HEK293 (cell line): ENCODE measurements at regions not wholly inside any gene's neighbourhood (a gene's known extent, or its start where the extent isn't known, plus 50 kb on each side); places are given as distances from the start of the nearest gene placed in this dataset.
A peak's percentile ranks its signal among the peaks of the same experiment; 100 is the strongest.

ENCODE experiments used
- CTCF ChIA-PET: fragments of 350-600 bp; formaldehyde crosslinking; extraction: SDS; loops from one replicate; lab custom pipeline; 2021; ENCODE audit warnings: antibody characterized with exemption; lab: Yijun Ruan, JAX
- POLR2A ChIA-PET: fragments of 300-600 bp; formaldehyde crosslinking; extraction: SDS; loops from one replicate; lab custom pipeline; 2020; ENCODE audit warnings: antibody characterized with exemption, inconsistent platforms; lab: Yijun Ruan, JAX
- H3K27ac ChIP-seq: fragments of 200-500 bp; sonication (Bioruptor generic); 2 replicates; pipeline ENCODE4 v1.5.1; 2014; ENCODE audit warnings: low read depth, low read length, control low read depth, inconsistent platforms; ENCODE audit errors: extremely low read depth
- H3K36me3 ChIP-seq, 2 experiments: fragments of 200-500 bp in 1 of 2; sonication (Bioruptor generic) in 1 of 2; 1 replicate in 1 of 2; 2 replicates in 1 of 2; pipeline ENCODE4 v1.5.1; 2014 to 2017; ENCODE audit warnings: inconsistent platforms in 2 of 2, low read length in 2 of 2; ENCODE audit not compliant: control insufficient read depth in 2 of 2, insufficient read depth in 1 of 2
- H3K4me1 ChIP-seq: fragments of 200-500 bp; sonication (Bioruptor generic); 2 replicates; pipeline ENCODE4 v1.5.1; 2014; ENCODE audit warnings: mild to moderate bottlenecking, low read length, inconsistent platforms; ENCODE audit not compliant: control insufficient read depth, insufficient read depth
- H3K4me3 ChIP-seq: 2 replicates; pipeline ENCODE4 v1.5.1; 2011; ENCODE audit warnings: low read depth, mild to moderate bottlenecking, control low read depth, low read length, moderate library complexity
- H3K9me3 ChIP-seq: fragments of 200-500 bp; sonication (Bioruptor generic); 2 replicates; pipeline ENCODE4 v1.5.1; 2014; ENCODE audit warnings: low read depth, low read length, inconsistent platforms; ENCODE audit not compliant: control insufficient read depth, insufficient read depth
- BCL11B ChIP-seq: fragments of 450-650 bp; formaldehyde crosslinking; IDR thresholded peaks from 2 replicates; pipeline ENCODE4 v1.5.1; 2016; ENCODE audit warnings: low read depth, missing biosample characterization, missing genetic modification characterization
- GLIS1 ChIP-seq: fragments of 450-650 bp; formaldehyde crosslinking; IDR thresholded peaks from 2 replicates; pipeline ENCODE4 v1.5.1; 2016; ENCODE audit warnings: missing biosample characterization, missing genetic modification characterization
- KLF1 ChIP-seq: fragments of 450-650 bp; formaldehyde crosslinking; IDR thresholded peaks from 2 replicates; pipeline ENCODE4 v1.5.1; 2016; ENCODE audit warnings: missing biosample characterization, missing genetic modification characterization
- KLF10 ChIP-seq: fragments of 450-650 bp; IDR thresholded peaks from 2 replicates; pipeline ENCODE4 v1.5.1; 2018; ENCODE audit warnings: missing biosample characterization, mild to moderate bottlenecking, missing genetic modification characterization
- PRDM1 ChIP-seq: fragments of 450-650 bp; formaldehyde crosslinking; IDR thresholded peaks from 2 replicates; pipeline ENCODE4; 2016; ENCODE audit warnings: missing biosample characterization, missing genetic modification characterization
- SETDB1 ChIP-seq: IDR thresholded peaks from one replicate; pipeline ENCODE4 v1.6.1; 2017; ENCODE audit warnings: mild to moderate bottlenecking, low read length, moderate library complexity, mixed read lengths; ENCODE audit not compliant: insufficient read length
- ZBTB48 ChIP-seq: fragments of 450-650 bp; formaldehyde crosslinking; IDR thresholded peaks from 2 replicates; pipeline ENCODE4 v1.5.1; 2016; ENCODE audit warnings: missing biosample characterization, missing genetic modification characterization
- ZBTB7A ChIP-seq: fragments of 450-650 bp; formaldehyde crosslinking; IDR thresholded peaks from 2 replicates; pipeline ENCODE4 v1.5.1; 2016; ENCODE audit warnings: low read depth, missing biosample characterization, missing genetic modification characterization
- ZNF157 ChIP-seq: fragments of 450-650 bp; formaldehyde crosslinking; IDR thresholded peaks from 2 replicates; pipeline ENCODE4 v1.5.1; 2016; ENCODE audit warnings: missing biosample characterization, missing genetic modification characterization
- ZNF354C ChIP-seq: fragments of 450-650 bp; formaldehyde crosslinking; IDR thresholded peaks from 2 replicates; pipeline ENCODE4 v1.5.1; 2016; ENCODE audit warnings: missing biosample characterization, missing genetic modification characterization, low read depth, borderline replicate concordance
- ZNF549 ChIP-seq: fragments of 450-650 bp; IDR thresholded peaks from 2 replicates; pipeline ENCODE4 v1.5.1; 2018; ENCODE audit warnings: missing biosample characterization, missing genetic modification characterization, mild to moderate bottlenecking, inconsistent platforms, moderate library complexity
- ZNF585B ChIP-seq: fragments of 450-650 bp; formaldehyde crosslinking; IDR thresholded peaks from 2 replicates; pipeline ENCODE4 v1.5.1; 2016; ENCODE audit warnings: missing biosample characterization, missing genetic modification characterization
- ZSCAN30 ChIP-seq: fragments of 450-650 bp; IDR thresholded peaks from 2 replicates; pipeline ENCODE4 v1.5.1; 2018; ENCODE audit warnings: missing biosample characterization, mild to moderate bottlenecking, missing genetic modification characterization, moderate library complexity
- TF ChIP-seq, protein P1 (sequence below): fragments of 450-650 bp; formaldehyde crosslinking; conservative IDR thresholded peaks from 2 replicates; pipeline ENCODE4 v1.5.1; 2016; ENCODE audit warnings: low read depth, missing biosample characterization, missing genetic modification characterization
- TF ChIP-seq, protein P2 (sequence below): fragments of 450-650 bp; formaldehyde crosslinking; IDR thresholded peaks from 2 replicates; pipeline ENCODE4 v1.5.1; 2016; ENCODE audit warnings: missing biosample characterization, missing genetic modification characterization, borderline replicate concordance
- TF ChIP-seq, protein P3 (sequence below): fragments of 450-650 bp; formaldehyde crosslinking; IDR thresholded peaks from 2 replicates; pipeline ENCODE4 v1.5.1; 2016; ENCODE audit warnings: missing biosample characterization, missing genetic modification characterization
- TF ChIP-seq, protein P4 (sequence below): fragments of 450-650 bp; formaldehyde crosslinking; IDR thresholded peaks from 2 replicates; pipeline ENCODE4 v1.5.1; 2016; ENCODE audit warnings: missing biosample characterization, missing genetic modification characterization

DNA sequence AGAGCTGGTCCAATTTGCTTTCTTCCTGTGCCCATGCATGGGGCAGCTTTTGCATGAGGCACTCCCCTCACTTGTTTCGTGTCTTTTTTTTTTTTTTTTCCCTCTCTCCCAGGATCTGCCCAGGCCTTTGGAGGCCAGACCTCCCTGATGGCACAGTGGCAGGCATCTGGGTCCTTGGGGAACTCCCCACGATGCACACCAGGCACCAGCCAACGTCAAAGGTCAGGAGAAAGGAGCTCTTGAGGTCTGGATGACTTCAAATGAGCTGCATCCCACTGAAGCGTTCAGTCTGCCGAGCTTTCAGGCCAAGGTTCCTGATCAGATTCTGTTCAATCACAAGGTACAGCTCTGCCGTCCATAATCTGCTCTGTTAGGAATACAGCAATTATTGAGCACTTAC lies 97.2 kb upstream of the CARD11 start:
- Histone ChIP-seq H3K36me3 (no peaks in the 10 kb centered on the region), H3K4me3 (no peak overlapping the region), H3K4me1 (no peaks in the 10 kb centered on the region), H3K27ac (no peak overlapping the region)
- CTCF ChIA-PET, result interaction anchor here (0.6 to 0.7 kb wide), 2 partner anchors 9 to 256 kb away, joined by 5 to 7 read pairs; no protein-coding TSS in a partner anchor
- TF ChIP-seq GLIS1 (tag by site-specific recombination), result 0 out of 2 replicates have a peak, but pooled peaks have one; percentile 22
- TF ChIP-seq ZBTB7A (tag by site-specific recombination), result no peak
- TF ChIP-seq, all 188 proteins: peak for 1
- H3K9me3 ChIP-seq, result no peaks in the 10 kb centered on the region
- POLR2A ChIA-PET, result interaction anchor here (0.7 kb wide), 1 partner anchor 1501 kb away, joined by 3 read pairs; no protein-coding TSS in a partner anchor

DNA sequence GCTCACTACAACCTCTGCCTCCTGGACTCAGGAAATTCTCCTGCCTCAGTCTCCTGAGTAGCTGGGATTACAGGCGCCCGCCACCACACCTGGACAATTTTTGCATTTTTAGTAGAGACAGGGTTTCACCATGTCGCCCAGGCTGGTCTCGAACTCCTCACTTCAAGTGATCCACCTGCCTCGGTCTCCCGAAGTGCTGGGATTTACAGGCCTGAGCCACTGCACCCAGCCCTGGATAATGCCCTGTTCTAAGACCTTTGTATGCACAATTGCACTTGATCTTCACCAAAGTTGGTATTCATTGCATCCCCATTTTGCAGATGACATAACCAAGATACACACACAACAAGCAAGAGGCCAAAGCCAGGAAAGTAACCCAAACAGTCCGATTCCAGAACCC lies 97.7 kb upstream of the CARD11 start:
- Histone ChIP-seq H3K36me3 (no peaks in the 10 kb centered on the region), H3K9me3 (no peaks in the 10 kb centered on the region), H3K4me3 (no peak overlapping the region), H3K4me1 (no peaks in the 10 kb centered on the region), H3K27ac (no peak overlapping the region)
- TF ChIP-seq, protein P1, sequence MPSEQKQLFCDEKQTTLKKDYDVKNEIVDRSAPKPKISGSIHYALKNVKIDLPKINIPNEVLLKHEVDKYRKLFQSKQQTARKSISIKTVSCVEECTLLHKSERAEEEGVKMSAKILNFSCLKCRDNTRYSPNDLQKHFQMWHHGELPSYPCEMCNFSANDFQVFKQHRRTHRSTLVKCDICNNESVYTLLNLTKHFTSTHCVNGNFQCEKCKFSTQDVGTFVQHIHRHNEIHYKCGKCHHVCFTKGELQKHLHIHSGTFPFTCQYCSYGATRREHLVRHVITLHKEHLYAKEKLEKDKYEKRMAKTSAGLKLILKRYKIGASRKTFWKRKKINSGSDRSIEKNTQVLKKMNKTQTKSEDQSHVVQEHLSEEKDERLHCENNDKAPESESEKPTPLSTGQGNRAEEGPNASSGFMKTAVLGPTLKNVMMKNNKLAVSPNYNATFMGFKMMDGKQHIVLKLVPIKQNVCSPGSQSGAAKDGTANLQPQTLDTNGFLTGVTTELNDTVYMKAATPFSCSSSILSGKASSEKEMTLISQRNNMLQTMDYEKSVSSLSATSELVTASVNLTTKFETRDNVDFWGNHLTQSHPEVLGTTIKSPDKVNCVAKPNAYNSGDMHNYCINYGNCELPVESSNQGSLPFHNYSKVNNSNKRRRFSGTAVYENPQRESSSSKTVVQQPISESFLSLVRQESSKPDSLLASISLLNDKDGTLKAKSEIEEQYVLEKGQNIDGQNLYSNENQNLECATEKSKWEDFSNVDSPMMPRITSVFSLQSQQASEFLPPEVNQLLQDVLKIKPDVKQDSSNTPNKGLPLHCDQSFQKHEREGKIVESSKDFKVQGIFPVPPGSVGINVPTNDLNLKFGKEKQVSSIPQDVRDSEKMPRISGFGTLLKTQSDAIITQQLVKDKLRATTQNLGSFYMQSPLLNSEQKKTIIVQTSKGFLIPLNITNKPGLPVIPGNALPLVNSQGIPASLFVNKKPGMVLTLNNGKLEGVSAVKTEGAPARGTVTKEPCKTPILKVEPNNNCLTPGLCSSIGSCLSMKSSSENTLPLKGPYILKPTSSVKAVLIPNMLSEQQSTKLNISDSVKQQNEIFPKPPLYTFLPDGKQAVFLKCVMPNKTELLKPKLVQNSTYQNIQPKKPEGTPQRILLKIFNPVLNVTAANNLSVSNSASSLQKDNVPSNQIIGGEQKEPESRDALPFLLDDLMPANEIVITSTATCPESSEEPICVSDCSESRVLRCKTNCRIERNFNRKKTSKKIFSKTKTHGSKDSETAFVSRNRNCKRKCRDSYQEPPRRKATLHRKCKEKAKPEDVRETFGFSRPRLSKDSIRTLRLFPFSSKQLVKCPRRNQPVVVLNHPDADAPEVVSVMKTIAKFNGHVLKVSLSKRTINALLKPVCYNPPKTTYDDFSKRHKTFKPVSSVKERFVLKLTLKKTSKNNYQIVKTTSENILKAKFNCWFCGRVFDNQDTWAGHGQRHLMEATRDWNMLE (tag by site-specific recombination), result no peak
- TF ChIP-seq ZSCAN30, result no peak
- no peak for TF ChIP-seq KLF1 (tag by site-specific recombination)
- TF ChIP-seq, protein P2, sequence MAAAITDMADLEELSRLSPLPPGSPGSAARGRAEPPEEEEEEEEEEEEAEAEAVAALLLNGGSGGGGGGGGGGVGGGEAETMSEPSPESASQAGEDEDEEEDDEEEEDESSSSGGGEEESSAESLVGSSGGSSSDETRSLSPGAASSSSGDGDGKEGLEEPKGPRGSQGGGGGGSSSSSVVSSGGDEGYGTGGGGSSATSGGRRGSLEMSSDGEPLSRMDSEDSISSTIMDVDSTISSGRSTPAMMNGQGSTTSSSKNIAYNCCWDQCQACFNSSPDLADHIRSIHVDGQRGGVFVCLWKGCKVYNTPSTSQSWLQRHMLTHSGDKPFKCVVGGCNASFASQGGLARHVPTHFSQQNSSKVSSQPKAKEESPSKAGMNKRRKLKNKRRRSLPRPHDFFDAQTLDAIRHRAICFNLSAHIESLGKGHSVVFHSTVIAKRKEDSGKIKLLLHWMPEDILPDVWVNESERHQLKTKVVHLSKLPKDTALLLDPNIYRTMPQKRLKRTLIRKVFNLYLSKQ (tag by site-specific recombination), result no peak
- POLR2A ChIA-PET, result no interaction called here
- CTCF ChIA-PET, result interaction anchor here (0.7 kb wide), 1 partner anchor 9 kb away, joined by 7 read pairs; no protein-coding TSS in a partner anchor

DNA sequence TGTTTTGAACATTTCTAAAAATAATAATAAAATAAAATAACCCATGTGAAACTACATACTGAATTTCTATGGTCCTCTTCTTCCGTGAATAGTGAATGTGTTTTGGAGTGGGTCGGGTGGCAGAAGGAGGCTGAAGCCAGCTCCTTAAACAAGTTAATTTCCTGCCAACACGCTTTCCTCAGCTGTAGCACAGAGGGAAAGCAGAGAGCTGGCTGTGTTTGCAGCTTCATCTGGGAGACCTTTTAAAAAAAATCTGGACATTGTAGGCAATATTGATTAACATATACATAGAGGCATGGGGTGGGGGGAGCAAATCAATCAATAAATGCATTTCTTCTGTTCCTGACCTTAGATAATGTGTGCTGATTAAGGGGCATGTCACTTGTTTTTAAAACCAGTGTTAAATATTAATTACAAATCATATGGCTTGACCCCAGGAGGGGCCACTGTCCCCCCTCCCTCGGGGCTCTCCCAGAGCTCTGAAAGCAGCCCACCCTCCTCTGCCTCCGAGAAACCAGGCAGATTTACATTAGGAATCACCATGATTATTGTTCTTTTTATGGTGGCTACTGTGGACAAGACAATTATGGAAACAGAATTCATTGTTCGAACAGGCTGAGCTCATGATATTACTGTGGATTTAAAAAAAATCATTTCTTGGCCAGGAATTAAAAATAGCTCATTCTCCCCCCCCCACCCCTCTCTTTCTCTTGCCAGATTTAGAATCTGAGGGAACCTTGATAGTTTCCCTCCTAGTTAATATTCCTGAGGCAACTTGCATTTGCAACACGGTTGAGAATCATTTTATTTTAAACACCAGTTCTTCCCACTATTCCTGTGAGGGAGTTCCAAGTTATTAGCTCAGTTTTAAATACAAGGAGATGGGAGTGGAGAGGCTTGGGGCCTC lies 100.5 kb upstream of the CARD11 start:
- no peak overlapping the region for H3K27ac ChIP-seq
- POLR2A ChIA-PET, result no interaction called here
- no peaks in the 10 kb centered on the region for H3K9me3 ChIP-seq
- no peaks in the 10 kb centered on the region for H3K36me3 ChIP-seq
- H3K4me3 ChIP-seq, result no peak overlapping the region
- CTCF ChIA-PET, result interaction anchor here (0.5 to 3.5 kb wide), 2 partner anchors 11 to 257 kb away, joined by 3 to 26 read pairs; no protein-coding TSS in a partner anchor
- H3K4me1 ChIP-seq, result no peaks in the 10 kb centered on the region
- TF ChIP-seq PRDM1 (tag by site-specific recombination) (no peak), ZNF585B (tag by site-specific recombination) (no peak), ZNF157 (tag by site-specific recombination) (no peak), BCL11B (no peak), ZBTB48 (no peak), SETDB1 (no peak), ZNF354C (tag by site-specific recombination) (no peak), ZNF549 (tag by site-specific recombination) (no peak), KLF10 (tag by site-specific recombination) (no peak)
- TF ChIP-seq, protein P3, sequence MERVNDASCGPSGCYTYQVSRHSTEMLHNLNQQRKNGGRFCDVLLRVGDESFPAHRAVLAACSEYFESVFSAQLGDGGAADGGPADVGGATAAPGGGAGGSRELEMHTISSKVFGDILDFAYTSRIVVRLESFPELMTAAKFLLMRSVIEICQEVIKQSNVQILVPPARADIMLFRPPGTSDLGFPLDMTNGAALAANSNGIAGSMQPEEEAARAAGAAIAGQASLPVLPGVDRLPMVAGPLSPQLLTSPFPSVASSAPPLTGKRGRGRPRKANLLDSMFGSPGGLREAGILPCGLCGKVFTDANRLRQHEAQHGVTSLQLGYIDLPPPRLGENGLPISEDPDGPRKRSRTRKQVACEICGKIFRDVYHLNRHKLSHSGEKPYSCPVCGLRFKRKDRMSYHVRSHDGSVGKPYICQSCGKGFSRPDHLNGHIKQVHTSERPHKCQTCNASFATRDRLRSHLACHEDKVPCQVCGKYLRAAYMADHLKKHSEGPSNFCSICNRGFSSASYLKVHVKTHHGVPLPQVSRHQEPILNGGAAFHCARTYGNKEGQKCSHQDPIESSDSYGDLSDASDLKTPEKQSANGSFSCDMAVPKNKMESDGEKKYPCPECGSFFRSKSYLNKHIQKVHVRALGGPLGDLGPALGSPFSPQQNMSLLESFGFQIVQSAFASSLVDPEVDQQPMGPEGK (tag by site-specific recombination), result no peak
- TF ChIP-seq, protein P4, sequence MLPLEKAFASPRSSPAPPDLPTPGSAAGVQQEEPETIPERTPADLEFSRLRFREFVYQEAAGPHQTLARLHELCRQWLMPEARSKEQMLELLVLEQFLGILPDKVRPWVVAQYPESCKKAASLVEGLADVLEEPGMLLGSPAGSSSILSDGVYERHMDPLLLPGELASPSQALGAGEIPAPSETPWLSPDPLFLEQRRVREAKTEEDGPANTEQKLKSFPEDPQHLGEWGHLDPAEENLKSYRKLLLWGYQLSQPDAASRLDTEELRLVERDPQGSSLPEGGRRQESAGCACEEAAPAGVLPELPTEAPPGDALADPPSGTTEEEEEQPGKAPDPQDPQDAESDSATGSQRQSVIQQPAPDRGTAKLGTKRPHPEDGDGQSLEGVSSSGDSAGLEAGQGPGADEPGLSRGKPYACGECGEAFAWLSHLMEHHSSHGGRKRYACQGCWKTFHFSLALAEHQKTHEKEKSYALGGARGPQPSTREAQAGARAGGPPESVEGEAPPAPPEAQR, result no peak
